H9 (cell line): ENCODE measurements at regions not wholly inside any gene's neighbourhood (a gene's known extent, or its start where the extent isn't known, plus 50 kb on each side); places are given as distances from the start of the nearest gene placed in this dataset.

Experiments used
- DNase-seq: peaks from one replicate; pipeline ENCODE4 v3.0.0-alpha.2; 2017
- H2AFZ ChIP-seq: one replicate; pipeline ENCODE4 v1.6.1; 2013; ENCODE audit warnings: mild to moderate bottlenecking, low read length, control low read depth, moderate library complexity
- H2AK5ac ChIP-seq: 2 replicates; pipeline ENCODE4 v1.6.1; 2013; ENCODE audit warnings: low read length, control low read depth, mixed read lengths; ENCODE audit not compliant: insufficient read length
- H2BK120ac ChIP-seq: one replicate; pipeline ENCODE4 v1.6.1; 2013; ENCODE audit warnings: low read depth, mild to moderate bottlenecking, low read length, control low read depth, inconsistent platforms; ENCODE audit not compliant: poor library complexity, severe bottlenecking
- H2BK12ac ChIP-seq: 2 replicates; pipeline ENCODE4 v1.6.1; 2013; ENCODE audit warnings: low read length, control low read depth, mixed read lengths, low read depth; ENCODE audit not compliant: insufficient read length
- H2BK15ac ChIP-seq: 2 replicates; pipeline ENCODE4 v1.6.1; 2013; ENCODE audit warnings: low read depth, low read length, control low read depth
- H2BK20ac ChIP-seq: one replicate; pipeline ENCODE4 v1.6.1; 2013; ENCODE audit warnings: low read depth, mild to moderate bottlenecking, low read length, control low read depth, inconsistent platforms; ENCODE audit not compliant: poor library complexity, severe bottlenecking
- H2BK5ac ChIP-seq: 2 replicates; pipeline ENCODE4 v1.6.1; 2013; ENCODE audit warnings: low read length, control low read depth, mixed read lengths; ENCODE audit not compliant: insufficient read length
- H3K14ac ChIP-seq: 2 replicates; pipeline ENCODE4 v1.6.1; 2013; ENCODE audit warnings: low read length, control low read depth; ENCODE audit not compliant: insufficient read depth
- H3K18ac ChIP-seq: 2 replicates; pipeline ENCODE4 v1.6.1; 2013; ENCODE audit warnings: low read depth, mild to moderate bottlenecking, mixed read lengths, low read length, control low read depth; ENCODE audit not compliant: insufficient read length
- H3K23ac ChIP-seq: 2 replicates; pipeline ENCODE4 v1.6.1; 2013; ENCODE audit warnings: low read length, control low read depth, mixed read lengths, low read depth; ENCODE audit not compliant: insufficient read length
- H3K23me2 ChIP-seq: 2 replicates; pipeline ENCODE4 v1.6.1; 2013; ENCODE audit warnings: low read depth, mild to moderate bottlenecking, mixed read lengths, low read length, control low read depth; ENCODE audit not compliant: insufficient read length, poor library complexity, severe bottlenecking
- H3K27ac ChIP-seq: 2 replicates; pipeline ENCODE4 v1.5.1; 2013; ENCODE audit warnings: low read length, control low read depth, mixed read lengths, low read depth; ENCODE audit not compliant: insufficient read length
- H3K27me3 ChIP-seq: 2 replicates; pipeline ENCODE4 v1.6.1; 2013; ENCODE audit warnings: low read length, control low read depth, inconsistent platforms; ENCODE audit not compliant: insufficient read depth
- H3K4ac ChIP-seq: 2 replicates; pipeline ENCODE4 v1.6.1; 2013; ENCODE audit warnings: low read depth, mild to moderate bottlenecking, control low read depth, inconsistent platforms, low read length, moderate library complexity
- H3K4me1 ChIP-seq: 2 replicates; pipeline ENCODE4 v1.6.1; 2013; ENCODE audit warnings: low read length, control low read depth, inconsistent platforms; ENCODE audit not compliant: insufficient read depth
- H3K4me2 ChIP-seq: 2 replicates; pipeline ENCODE4 v1.6.1; 2013; ENCODE audit warnings: low read length, control low read depth, mixed read lengths; ENCODE audit not compliant: insufficient read length, insufficient read depth
- H3K56ac ChIP-seq: 2 replicates; pipeline ENCODE4 v1.6.1; 2013; ENCODE audit warnings: low read depth, mild to moderate bottlenecking, mixed read lengths, low read length, control low read depth; ENCODE audit not compliant: insufficient read length
- H3K79me1 ChIP-seq: 2 replicates; pipeline ENCODE4 v1.6.1; 2013; ENCODE audit warnings: low read depth, mild to moderate bottlenecking, moderate library complexity, low read length, control low read depth, inconsistent platforms; ENCODE audit not compliant: insufficient read depth, poor library complexity, severe bottlenecking
- H3K79me2 ChIP-seq: 2 replicates; pipeline ENCODE4 v1.6.1; 2013; ENCODE audit warnings: low read length, control low read depth, inconsistent platforms; ENCODE audit not compliant: insufficient read depth
- H3K9ac ChIP-seq: 2 replicates; pipeline ENCODE4 v1.6.1; 2013; ENCODE audit warnings: low read length, control low read depth, mixed read lengths; ENCODE audit not compliant: insufficient read length; ENCODE audit errors: extremely low read depth
- H3K9me3 ChIP-seq: one replicate; pipeline ENCODE4 v1.6.1; 2013; ENCODE audit warnings: low read depth, low read length, inconsistent platforms; ENCODE audit not compliant: control insufficient read depth
- H3T11ph ChIP-seq: one replicate; pipeline ENCODE4 v1.6.1; 2013; ENCODE audit warnings: mild to moderate bottlenecking, low read length, control low read depth, inconsistent platforms
- H4K20me1 ChIP-seq: one replicate; pipeline ENCODE4 v1.6.1; 2013; ENCODE audit not compliant: control insufficient read depth, insufficient read length, insufficient read depth
- H4K5ac ChIP-seq: 2 replicates; pipeline ENCODE4 v1.6.1; 2013; ENCODE audit warnings: low read depth, mild to moderate bottlenecking, mixed read lengths, low read length, control low read depth; ENCODE audit not compliant: insufficient read length
- H4K8ac ChIP-seq: replicated peaks from 2 replicates; pipeline ENCODE4 v1.6.1; 2013; ENCODE audit warnings: low read length, control low read depth, mixed read lengths, low read depth; ENCODE audit not compliant: insufficient read length
- H4K91ac ChIP-seq: 2 replicates; pipeline ENCODE4 v1.6.1; 2013; ENCODE audit warnings: low read depth, mild to moderate bottlenecking, moderate library complexity, mixed read lengths, low read length, control low read depth; ENCODE audit not compliant: insufficient read length
- H3K27ac Mint-ChIP-seq, 3 experiments: 2 replicates in 2 of 3; 3 replicates in 1 of 3; pipeline ENCODE4 v1.8.0; 2020 to 2021; ENCODE audit warnings: mixed read lengths in 3 of 3, mild to moderate bottlenecking in 1 of 3, moderate library complexity in 1 of 3
- H3K27me3 Mint-ChIP-seq: 2 replicates; pipeline ENCODE4 v1.8.0; 2021; ENCODE audit warnings: low read depth, mild to moderate bottlenecking, moderate library complexity, mixed read lengths
- H3K36me3 Mint-ChIP-seq, 3 experiments: 2 replicates in 2 of 3; 3 replicates in 1 of 3; pipeline ENCODE4 v1.8.0; 2020 to 2021; ENCODE audit warnings: low read depth in 3 of 3, mixed read lengths in 3 of 3; ENCODE audit not compliant: insufficient read depth in 1 of 3
- H3K4me1 Mint-ChIP-seq, 2 experiments: 2 replicates each; pipeline ENCODE4 v1.8.0; 2020; ENCODE audit warnings: mixed read lengths in 2 of 2
- H3K4me3 Mint-ChIP-seq, 2 experiments: 2 replicates in 1 of 2; 3 replicates in 1 of 2; pipeline ENCODE4 v1.8.0; 2020 to 2021; ENCODE audit warnings: mild to moderate bottlenecking in 2 of 2, mixed read lengths in 2 of 2, moderate library complexity in 1 of 2
- H3K9me3 Mint-ChIP-seq, 2 experiments: 2 replicates in 1 of 2; 3 replicates in 1 of 2; pipeline ENCODE4 v1.8.0; 2020; ENCODE audit warnings: mild to moderate bottlenecking in 2 of 2, mixed read lengths in 2 of 2, moderate library complexity in 1 of 2
- WGBS: extraction: QIAGEN DNeasy Blood & Tissue Kit; methylation state at CpG from one replicate; pipeline ENCODE4 v1.1.7; 2013; ENCODE audit warnings: missing lambda C conversion rate, low lambda C conversion rate, mixed read lengths; ENCODE audit not compliant: insufficient read length; ENCODE audit errors: extremely low coverage; 5-methylcytosine and 5-hydroxymethylcytosine counted together
- TF ChIP-seq, protein P1 (sequence below): fragments of 200-600 bp; sonication (generic); conservative IDR thresholded peaks from 3 replicates; pipeline ENCODE4 v1.8.0; 2021; ENCODE audit warnings: antibody characterized with exemption, mild to moderate bottlenecking

DNA sequence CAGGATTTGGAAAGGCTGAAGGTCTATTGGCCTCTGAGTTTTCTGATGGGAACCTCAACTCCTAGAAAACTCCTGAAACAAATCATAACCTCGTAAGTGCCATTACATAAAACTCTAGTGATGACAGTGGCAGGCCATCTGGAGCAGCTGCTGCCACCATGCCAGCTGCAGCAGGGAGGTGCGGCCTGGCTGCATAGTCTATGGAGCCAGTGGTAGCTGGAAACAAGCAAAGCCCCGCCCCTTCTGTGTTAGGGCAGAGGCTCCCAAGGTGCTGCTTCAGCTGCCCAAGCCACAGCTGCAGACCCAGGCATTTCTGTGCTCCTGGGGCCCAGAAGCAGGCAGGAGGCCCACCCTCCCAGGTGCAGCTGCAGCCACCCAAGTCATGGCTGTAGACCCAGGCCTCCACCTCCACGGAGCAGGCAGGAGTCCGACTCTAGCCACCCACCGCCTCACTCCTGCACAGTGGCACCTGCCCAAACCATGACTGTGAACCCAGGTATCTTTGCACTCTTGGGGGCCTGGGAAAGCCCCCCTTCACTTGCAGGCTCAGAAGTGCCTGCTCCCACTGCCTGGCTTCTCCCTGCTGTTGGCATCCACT, 254.1 kb upstream of the KCNJ16 start:
- no peak overlapping the region for H3K27ac Mint-ChIP-seq

More for the DNA sequence above, 254.1 kb upstream of the KCNJ16 start:
- no peak overlapping the region for H2BK20ac ChIP-seq
- no CpG with 5 or more reads among the region's 6 CpGs for WGBS
- no peak overlapping the region for H3K56ac ChIP-seq
- H2BK12ac ChIP-seq = no peak overlapping the region
- H3K23ac ChIP-seq = no peak overlapping the region
- H4K8ac ChIP-seq = no peak overlapping the region
- H3K23me2 ChIP-seq = no peaks in the 10 kb centered on the region
- no peak overlapping the region for H2AFZ ChIP-seq
- DNase-seq = no peak
- H3K27me3 ChIP-seq = no peaks in the 10 kb centered on the region
- no peak overlapping the region for H2AK5ac ChIP-seq
- H3K4me1 ChIP-seq = no peaks in the 10 kb centered on the region
- H3K79me2 ChIP-seq = no peaks in the 10 kb centered on the region
- no peak overlapping the region for H3K9ac ChIP-seq
- Mint-ChIP-seq H3K9me3 (peaks cover 0 to 3% of the 10 kb centered on the region in 2 experiments; a peak in 2 of 5 replicates), H3K4me1 (no peaks in the 10 kb centered on the region), H3K36me3 (no peaks in the 10 kb centered on the region), H3K4me3 (no peak overlapping the region), H3K27me3 (no peaks in the 10 kb centered on the region)
- H3K4me2 ChIP-seq = no peak overlapping the region
- H2BK5ac ChIP-seq = no peak overlapping the region
- H2BK120ac ChIP-seq = no peak overlapping the region
- H4K20me1 ChIP-seq = no peaks in the 10 kb centered on the region
- no peak overlapping the region for H4K91ac ChIP-seq
- H3K79me1 ChIP-seq = no peaks in the 10 kb centered on the region
- no peak overlapping the region for H2BK15ac ChIP-seq
- TF ChIP-seq, protein P1, sequence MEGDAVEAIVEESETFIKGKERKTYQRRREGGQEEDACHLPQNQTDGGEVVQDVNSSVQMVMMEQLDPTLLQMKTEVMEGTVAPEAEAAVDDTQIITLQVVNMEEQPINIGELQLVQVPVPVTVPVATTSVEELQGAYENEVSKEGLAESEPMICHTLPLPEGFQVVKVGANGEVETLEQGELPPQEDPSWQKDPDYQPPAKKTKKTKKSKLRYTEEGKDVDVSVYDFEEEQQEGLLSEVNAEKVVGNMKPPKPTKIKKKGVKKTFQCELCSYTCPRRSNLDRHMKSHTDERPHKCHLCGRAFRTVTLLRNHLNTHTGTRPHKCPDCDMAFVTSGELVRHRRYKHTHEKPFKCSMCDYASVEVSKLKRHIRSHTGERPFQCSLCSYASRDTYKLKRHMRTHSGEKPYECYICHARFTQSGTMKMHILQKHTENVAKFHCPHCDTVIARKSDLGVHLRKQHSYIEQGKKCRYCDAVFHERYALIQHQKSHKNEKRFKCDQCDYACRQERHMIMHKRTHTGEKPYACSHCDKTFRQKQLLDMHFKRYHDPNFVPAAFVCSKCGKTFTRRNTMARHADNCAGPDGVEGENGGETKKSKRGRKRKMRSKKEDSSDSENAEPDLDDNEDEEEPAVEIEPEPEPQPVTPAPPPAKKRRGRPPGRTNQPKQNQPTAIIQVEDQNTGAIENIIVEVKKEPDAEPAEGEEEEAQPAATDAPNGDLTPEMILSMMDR = no peak
- H3K14ac ChIP-seq = no peak overlapping the region
- H3K27ac ChIP-seq = no peak overlapping the region
- no peak overlapping the region for H3K18ac ChIP-seq
- H3T11ph ChIP-seq = no peak overlapping the region
- no peak overlapping the region for H3K4ac ChIP-seq
- no peak overlapping the region for H4K5ac ChIP-seq
- H3K9me3 ChIP-seq = no peaks in the 10 kb centered on the region
